Effector memory CD8-positive, alpha-beta T cell (primary cell): ENCODE measurements at regions not wholly inside any gene's neighbourhood (a gene's known extent, or its start where the extent isn't known, plus 50 kb on each side); places are given as distances from the start of the nearest gene placed in this dataset.

Experiments
- ATAC-seq: fragments of 150-1000 bp; cut with Tn5 transposase; replicated peaks from 2 replicates; pipeline ENCODE4 v1.10.0; 2021; ENCODE audit warnings: mild to moderate bottlenecking, moderate library complexity
- DNase-seq, 3 experiments: peaks; one replicate each; pipeline ENCODE4 v3.0.0; 2021
- H3K27ac Mint-ChIP-seq, 2 donors: one replicate each; pipeline ENCODE4 v1.8.0; 2022; ENCODE audit warnings: mild to moderate bottlenecking in 2 of 2, mixed read lengths in 2 of 2, moderate library complexity in 2 of 2
- H3K27me3 Mint-ChIP-seq, 2 donors: one replicate each; pipeline ENCODE4 v1.8.0; 2022; ENCODE audit warnings: mixed read lengths in 2 of 2
- H3K36me3 Mint-ChIP-seq: one replicate; pipeline ENCODE4 v1.8.0; 2022; ENCODE audit warnings: mild to moderate bottlenecking, moderate library complexity, mixed read lengths; ENCODE audit not compliant: insufficient read depth
- H3K4me1 Mint-ChIP-seq, 2 donors: one replicate each; pipeline ENCODE4 v1.8.0; 2022; ENCODE audit warnings: low read depth in 2 of 2, mixed read lengths in 2 of 2
- H3K4me3 Mint-ChIP-seq, 2 donors: one replicate each; pipeline ENCODE4 v1.8.0; 2022; ENCODE audit warnings: mild to moderate bottlenecking in 2 of 2, mixed read lengths in 2 of 2, moderate library complexity in 2 of 2
- H3K9me3 Mint-ChIP-seq, 2 donors: one replicate each; pipeline ENCODE4 v1.8.0; 2022; ENCODE audit warnings: mixed read lengths in 2 of 2

GRCh38 chr11:62073061-62073460, 50.8 kb upstream of the INCENP start:
- H3K4me1 Mint-ChIP-seq: no peaks in the 10 kb centered on the region
- no peak overlapping the region for H3K27ac Mint-ChIP-seq
- no peak overlapping the region for H3K4me3 Mint-ChIP-seq
- H3K27me3 Mint-ChIP-seq: peaks cover 0 to 18% of the 10 kb centered on the region in 2 donors
- DNase-seq (no peak), ATAC-seq (no peak)
- H3K36me3 Mint-ChIP-seq: peaks cover 7% of the 10 kb centered on the region
- H3K9me3 Mint-ChIP-seq: no peaks in the 10 kb centered on the region

- H3K4me1 Mint-ChIP-seq: no peaks in the 10 kb centered on the region
- ATAC-seq: no peak
Observed at GRCh38 chr11:62071408-62071807, 52.4 kb upstream of the INCENP start.

GRCh38 chr11:62069986-62070919, 53.6 kb upstream of the INCENP start:
- no peak overlapping the region for H3K27ac Mint-ChIP-seq
- no peaks in the 10 kb centered on the region for H3K9me3 Mint-ChIP-seq
- no peak for ATAC-seq
- no peaks in the 10 kb centered on the region for H3K4me1 Mint-ChIP-seq
- H3K4me3 Mint-ChIP-seq: no peak overlapping the region
- peaks cover 0 to 27% of the 10 kb centered on the region in 2 donors for H3K27me3 Mint-ChIP-seq
- DNase-seq: no peak
- H3K36me3 Mint-ChIP-seq: peaks cover 7% of the 10 kb centered on the region

More at GRCh38 chr11:62071408-62071807, 52.4 kb upstream of the INCENP start:
- Mint-ChIP-seq H3K36me3 (peaks cover 7% of the 10 kb centered on the region), H3K4me3 (no peak overlapping the region), H3K27ac (no peak overlapping the region), H3K9me3 (no peaks in the 10 kb centered on the region), H3K27me3 (peaks cover 0 to 27% of the 10 kb centered on the region in 2 donors)
- no peak for DNase-seq

GRCh38 chr11:62069374-62069773, 54.4 kb upstream of the INCENP start:
- H3K4me3 Mint-ChIP-seq: no peak overlapping the region
- ATAC-seq: no peak
- no peaks in the 10 kb centered on the region for H3K9me3 Mint-ChIP-seq
- DNase-seq: no peak
- peaks cover 0 to 27% of the 10 kb centered on the region in 2 donors for H3K27me3 Mint-ChIP-seq
- no peaks in the 10 kb centered on the region for H3K4me1 Mint-ChIP-seq
- peaks cover 7% of the 10 kb centered on the region for H3K36me3 Mint-ChIP-seq
- H3K27ac Mint-ChIP-seq: no peak overlapping the region

GRCh38 chr11:62068730-62069129, 55.1 kb upstream of the INCENP start:
- ATAC-seq: no peak
- H3K27ac Mint-ChIP-seq: no peak overlapping the region
- peaks cover 0 to 27% of the 10 kb centered on the region in 2 donors for H3K27me3 Mint-ChIP-seq
- no peak overlapping the region for H3K4me3 Mint-ChIP-seq
- no peaks in the 10 kb centered on the region for H3K4me1 Mint-ChIP-seq
- peaks cover 7% of the 10 kb centered on the region for H3K36me3 Mint-ChIP-seq
- DNase-seq: no peak
- no peaks in the 10 kb centered on the region for H3K9me3 Mint-ChIP-seq

GRCh38 chr11:62067741-62068140, 56.1 kb upstream of the INCENP start:
- peaks cover 7% of the 10 kb centered on the region for H3K36me3 Mint-ChIP-seq
- H3K27ac Mint-ChIP-seq: no peak overlapping the region
- H3K4me3 Mint-ChIP-seq: no peak overlapping the region
- DNase-seq: no peak
- H3K9me3 Mint-ChIP-seq: no peaks in the 10 kb centered on the region
- no peak for ATAC-seq
- peaks cover 0 to 27% of the 10 kb centered on the region in 2 donors for H3K27me3 Mint-ChIP-seq
- no peaks in the 10 kb centered on the region for H3K4me1 Mint-ChIP-seq

- H3K9me3 Mint-ChIP-seq: no peaks in the 10 kb centered on the region
- peaks cover 0 to 21% of the 10 kb centered on the region in 2 donors for H3K27me3 Mint-ChIP-seq
- no peak overlapping the region for H3K4me3 Mint-ChIP-seq
- no peaks in the 10 kb centered on the region for H3K4me1 Mint-ChIP-seq
- H3K27ac Mint-ChIP-seq: no peak overlapping the region
- H3K36me3 Mint-ChIP-seq: peaks cover 6% of the 10 kb centered on the region
- no peak for DNase-seq
- ATAC-seq: no peak
Observed at GRCh38 chr11:62064221-62064620, 59.6 kb upstream of the INCENP start.

GRCh38 chr11:62062223-62062861, 61.5 kb upstream of the INCENP start:
- no peak for DNase-seq
- peaks cover 3% of the 10 kb centered on the region for H3K36me3 Mint-ChIP-seq
- no peak overlapping the region for H3K4me3 Mint-ChIP-seq
- no peak for ATAC-seq
- no peaks in the 10 kb centered on the region for H3K4me1 Mint-ChIP-seq
- peaks cover 0 to 4% of the 10 kb centered on the region in 2 donors for H3K27me3 Mint-ChIP-seq
- no peaks in the 10 kb centered on the region for H3K9me3 Mint-ChIP-seq
- H3K27ac Mint-ChIP-seq: no peak overlapping the region

GRCh38 chr11:62061356-62062222, 62.2 kb upstream of the INCENP start:
- Mint-ChIP-seq H3K36me3 (peaks cover 3% of the 10 kb centered on the region), H3K27ac (no peak overlapping the region), H3K4me3 (no peak overlapping the region), H3K9me3 (no peaks in the 10 kb centered on the region), H3K4me1 (no peaks in the 10 kb centered on the region), H3K27me3 (no peaks in the 10 kb centered on the region)
- DNase-seq (no peak), ATAC-seq (no peak)

- ATAC-seq: no peak
- H3K9me3 Mint-ChIP-seq: no peaks in the 10 kb centered on the region
- no peak overlapping the region for H3K27ac Mint-ChIP-seq
- no peaks in the 10 kb centered on the region for H3K4me1 Mint-ChIP-seq
- peaks cover 3% of the 10 kb centered on the region for H3K36me3 Mint-ChIP-seq
- no peak overlapping the region for H3K4me3 Mint-ChIP-seq
- peaks cover 13 to 16% of the 10 kb centered on the region in 2 donors for H3K27me3 Mint-ChIP-seq
- no peak for DNase-seq
Observed at GRCh38 chr11:62057069-62057468, 66.7 kb upstream of the INCENP start.

- Mint-ChIP-seq H3K4me1 (no peaks in the 10 kb centered on the region), H3K9me3 (no peaks in the 10 kb centered on the region), H3K4me3 (no peak overlapping the region), H3K36me3 (peaks cover 3% of the 10 kb centered on the region), H3K27me3 (peaks cover 16 to 17% of the 10 kb centered on the region in 2 donors), H3K27ac (no peak overlapping the region)
- ATAC-seq (no peak), DNase-seq (no peak)
Observed at GRCh38 chr11:62055970-62056369, 67.8 kb upstream of the INCENP start.

GRCh38 chr11:62054484-62055121, 69.2 kb upstream of the INCENP start:
- Mint-ChIP-seq H3K27ac (no peak overlapping the region), H3K4me3 (no peak overlapping the region), H3K27me3 (peaks cover 16 to 17% of the 10 kb centered on the region in 2 donors), H3K4me1 (no peaks in the 10 kb centered on the region), H3K9me3 (no peaks in the 10 kb centered on the region), H3K36me3 (no peaks in the 10 kb centered on the region)
- DNase-seq (peak in 1 of 3 experiments; percentile 9), ATAC-seq (no peak)

GRCh38 chr11:62054081-62054480, 69.7 kb upstream of the INCENP start:
- H3K4me3 Mint-ChIP-seq: no peak overlapping the region
- DNase-seq (no peak), ATAC-seq (no peak)
- H3K36me3 Mint-ChIP-seq: no peaks in the 10 kb centered on the region
- no peaks in the 10 kb centered on the region for H3K9me3 Mint-ChIP-seq
- no peaks in the 10 kb centered on the region for H3K4me1 Mint-ChIP-seq
- peaks cover 17 to 18% of the 10 kb centered on the region in 2 donors for H3K27me3 Mint-ChIP-seq
- H3K27ac Mint-ChIP-seq: peak overlapping the region in 1 of 2 donors; percentile 42
